Central memory CD8-positive, alpha-beta T cell (primary cell): ENCODE measurements at regions not wholly inside any gene's neighbourhood (a gene's known extent, or its start where the extent isn't known, plus 50 kb on each side); places are given as distances from the start of the nearest gene placed in this dataset.

Experiments used
- ATAC-seq: fragments of 150-1000 bp; cut with Tn5 transposase; replicated peaks from 2 replicates; pipeline ENCODE4 v1.10.0; 2022; ENCODE audit warnings: mild to moderate bottlenecking, moderate FRiP score, moderate number of reproducible peaks; ENCODE audit not compliant: poor library complexity, severe bottlenecking; ENCODE audit errors: extremely low read depth
- DNase-seq, 2 donors: peaks; one replicate each; pipeline ENCODE4 v3.0.0; 2021; ENCODE audit warnings: low spot score in 2 of 2
- H3K27ac Mint-ChIP-seq: one replicate; pipeline ENCODE4 v1.8.0; 2022; ENCODE audit warnings: low read depth, mild to moderate bottlenecking, moderate library complexity, mixed read lengths
- H3K27me3 Mint-ChIP-seq: one replicate; pipeline ENCODE4 v1.8.0; 2022; ENCODE audit warnings: mixed read lengths
- H3K36me3 Mint-ChIP-seq: one replicate; pipeline ENCODE4 v1.8.0; 2022; ENCODE audit warnings: mild to moderate bottlenecking, moderate library complexity, mixed read lengths; ENCODE audit not compliant: insufficient read depth
- H3K4me1 Mint-ChIP-seq: one replicate; pipeline ENCODE4 v1.8.0; 2022; ENCODE audit warnings: mixed read lengths
- H3K4me3 Mint-ChIP-seq: one replicate; pipeline ENCODE4 v1.8.0; 2022; ENCODE audit warnings: mild to moderate bottlenecking, moderate library complexity, mixed read lengths
- H3K9me3 Mint-ChIP-seq: one replicate; pipeline ENCODE4 v1.8.0; 2022; ENCODE audit warnings: mixed read lengths

DNA sequence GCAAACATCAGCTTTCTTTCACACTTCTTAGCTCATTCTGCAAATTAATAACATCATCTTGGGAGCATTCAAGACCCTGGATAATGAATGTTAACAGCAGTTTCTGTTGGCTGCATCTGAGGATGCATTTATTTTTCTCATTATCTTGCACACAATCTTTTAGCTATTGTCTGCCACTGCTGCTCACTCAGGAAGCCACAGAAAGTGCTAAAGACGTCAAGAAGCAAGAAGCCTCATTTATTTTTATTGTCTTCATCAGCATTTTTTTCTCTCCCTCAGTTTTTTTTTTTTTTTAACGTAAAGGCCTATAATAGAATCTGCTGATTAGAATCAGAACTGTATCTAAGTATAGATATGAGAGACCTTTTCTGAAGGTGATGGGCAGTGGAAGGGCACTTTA lies 1339.4 kb downstream of the FAM181B start:
- ATAC-seq (no peak), DNase-seq (no peak)
- Mint-ChIP-seq H3K36me3 (no peaks in the 10 kb centered on the region), H3K27me3 (no peaks in the 10 kb centered on the region), H3K27ac (no peak overlapping the region), H3K9me3 (peaks cover 6% of the 10 kb centered on the region), H3K4me1 (no peaks in the 10 kb centered on the region), H3K4me3 (no peak overlapping the region)

DNA sequence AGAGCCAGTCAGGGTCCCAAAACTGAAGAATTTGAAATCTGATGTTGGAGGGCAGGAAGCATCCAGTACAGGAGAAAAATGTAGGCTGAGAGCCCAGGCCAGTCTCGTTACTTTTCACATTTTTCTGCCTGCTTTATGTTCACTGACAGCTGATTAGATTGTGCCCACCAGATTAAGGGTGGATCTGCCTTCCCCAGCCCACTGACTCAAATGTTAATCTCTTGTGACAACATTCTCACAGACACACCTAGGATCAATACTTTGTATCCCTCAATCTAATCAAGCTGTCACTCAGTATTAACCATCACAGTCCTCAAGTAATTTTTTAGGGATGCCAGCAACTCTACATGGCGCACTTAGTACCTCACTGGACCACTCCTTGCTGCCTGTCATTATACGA lies 1345.3 kb downstream of the FAM181B start:
- H3K36me3 Mint-ChIP-seq, result no peaks in the 10 kb centered on the region
- H3K27me3 Mint-ChIP-seq, result no peaks in the 10 kb centered on the region
- no peak overlapping the region for H3K4me3 Mint-ChIP-seq
- H3K9me3 Mint-ChIP-seq, result peaks cover 11% of the 10 kb centered on the region
- H3K27ac Mint-ChIP-seq, result no peak overlapping the region
- no peaks in the 10 kb centered on the region for H3K4me1 Mint-ChIP-seq
- ATAC-seq, result no peak
- DNase-seq, result no peak

DNA sequence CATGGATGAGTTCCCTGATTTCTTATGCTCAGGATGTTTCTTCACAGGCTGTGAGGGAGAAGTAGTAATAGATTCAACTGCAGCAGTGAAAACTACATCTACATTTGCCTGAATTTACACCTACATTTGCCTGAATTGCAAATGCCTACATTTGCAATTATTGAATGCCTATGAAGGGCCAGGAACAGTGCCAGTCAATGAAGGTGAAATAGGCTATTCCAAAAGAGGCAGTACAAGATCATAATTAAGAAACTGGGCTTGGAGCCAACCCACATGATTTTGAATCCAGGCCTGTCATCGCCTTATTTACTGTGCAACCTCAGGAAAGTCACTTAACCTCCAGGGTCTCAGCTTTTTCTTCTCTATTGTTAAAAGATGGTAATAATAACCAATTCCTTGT lies 1353.3 kb downstream of the FAM181B start:
- Mint-ChIP-seq H3K27ac (no peak overlapping the region), H3K36me3 (no peaks in the 10 kb centered on the region), H3K9me3 (peaks cover 16% of the 10 kb centered on the region), H3K4me1 (no peaks in the 10 kb centered on the region), H3K27me3 (no peaks in the 10 kb centered on the region), H3K4me3 (no peak overlapping the region)
- no peak for DNase-seq
- no peak for ATAC-seq

DNA sequence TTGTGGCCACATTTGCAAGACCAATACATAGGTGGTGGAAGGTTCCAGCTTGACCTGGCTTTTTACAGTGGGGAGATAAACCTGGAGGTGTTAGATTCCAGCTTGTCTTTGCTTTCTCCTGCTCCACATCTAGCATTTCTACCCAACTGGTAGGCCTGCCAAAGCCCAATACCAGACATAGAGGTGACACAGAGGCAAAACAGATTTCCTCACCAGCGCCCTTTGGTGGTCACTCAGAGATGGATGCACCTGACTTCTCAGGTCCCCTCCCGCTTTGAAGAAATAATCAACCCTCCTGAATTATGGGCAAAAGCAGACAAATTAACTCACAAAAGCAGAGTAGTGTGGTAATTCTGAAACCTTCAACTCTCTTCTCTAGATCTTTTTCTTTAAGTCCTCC lies 1356.2 kb downstream of the FAM181B start:
- H3K9me3 Mint-ChIP-seq, result peaks cover 27% of the 10 kb centered on the region
- no peak for ATAC-seq
- no peaks in the 10 kb centered on the region for H3K4me1 Mint-ChIP-seq
- no peaks in the 10 kb centered on the region for H3K36me3 Mint-ChIP-seq
- DNase-seq, result no peak
- H3K27ac Mint-ChIP-seq, result no peak overlapping the region
- H3K27me3 Mint-ChIP-seq, result no peaks in the 10 kb centered on the region
- no peak overlapping the region for H3K4me3 Mint-ChIP-seq

DNA sequence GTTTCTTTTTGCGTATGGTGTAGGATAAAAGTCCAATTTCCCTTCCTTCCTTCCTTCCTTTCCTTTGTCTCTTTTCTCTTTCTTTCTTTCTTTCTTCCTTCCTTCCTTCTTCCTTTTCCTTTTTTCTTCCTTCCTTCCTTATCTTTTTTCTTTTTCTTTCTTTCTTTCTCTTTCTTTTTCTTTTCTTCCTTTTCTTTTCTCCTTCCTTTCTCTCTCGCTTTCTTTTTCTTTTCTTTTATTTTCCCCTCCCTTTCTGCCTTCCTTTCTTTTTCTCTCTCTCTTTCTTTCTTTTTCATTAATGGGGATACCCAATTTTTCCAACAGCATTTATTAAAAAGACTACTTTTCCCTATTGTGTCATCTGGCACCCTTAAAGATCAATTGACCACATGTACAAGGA lies 1359.7 kb downstream of the FAM181B start:
- Mint-ChIP-seq H3K27me3 (no peaks in the 10 kb centered on the region), H3K27ac (no peak overlapping the region), H3K4me3 (no peak overlapping the region), H3K36me3 (no peaks in the 10 kb centered on the region), H3K9me3 (peaks cover 18% of the 10 kb centered on the region), H3K4me1 (no peaks in the 10 kb centered on the region)
- ATAC-seq (no peak), DNase-seq (no peak)

DNA sequence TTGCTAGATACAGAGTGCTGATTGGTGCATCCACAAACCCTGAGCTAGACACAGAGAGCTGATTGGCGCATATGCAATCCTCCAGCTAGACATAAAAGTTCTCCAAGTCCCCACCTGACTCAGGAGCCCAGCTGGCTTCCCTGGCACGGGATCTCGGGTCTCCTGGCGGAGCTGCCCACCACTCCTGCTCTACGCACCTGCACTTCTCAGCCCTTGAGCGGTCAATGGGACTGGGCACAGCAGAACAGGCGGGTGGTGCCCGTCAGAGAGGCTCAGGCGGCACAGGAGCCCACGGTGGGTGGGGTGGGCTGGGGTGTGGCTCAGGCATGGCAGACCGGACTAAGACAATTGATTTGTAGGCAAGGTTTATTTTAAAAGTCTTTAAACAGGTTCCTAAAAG lies 1365.5 kb downstream of the FAM181B start:
- no peaks in the 10 kb centered on the region for H3K36me3 Mint-ChIP-seq
- H3K4me3 Mint-ChIP-seq, result no peak overlapping the region
- no peak overlapping the region for H3K27ac Mint-ChIP-seq
- ATAC-seq (no peak), DNase-seq (no peak)
- no peaks in the 10 kb centered on the region for H3K27me3 Mint-ChIP-seq
- peaks cover 7% of the 10 kb centered on the region for H3K9me3 Mint-ChIP-seq
- H3K4me1 Mint-ChIP-seq, result no peaks in the 10 kb centered on the region

DNA sequence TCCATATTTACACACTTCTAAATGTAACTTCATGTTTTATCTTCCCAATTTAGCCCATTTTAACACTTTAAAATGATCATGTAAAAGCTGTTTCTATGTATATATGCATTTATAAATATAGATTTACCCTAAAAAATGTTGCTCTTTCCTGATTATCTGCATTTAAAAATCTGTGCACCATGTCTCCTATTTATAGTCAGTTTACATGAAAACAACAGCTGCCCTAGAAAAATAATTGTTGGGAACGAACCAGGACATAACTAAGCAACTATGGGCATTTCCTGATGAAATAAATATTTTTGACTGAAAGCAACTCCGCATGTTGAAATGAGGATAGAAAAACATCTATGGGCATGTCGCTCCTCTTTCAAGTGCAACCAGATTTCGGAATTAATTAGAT lies 1368.2 kb downstream of the FAM181B start:
- H3K27ac Mint-ChIP-seq, result no peak overlapping the region

DNA sequence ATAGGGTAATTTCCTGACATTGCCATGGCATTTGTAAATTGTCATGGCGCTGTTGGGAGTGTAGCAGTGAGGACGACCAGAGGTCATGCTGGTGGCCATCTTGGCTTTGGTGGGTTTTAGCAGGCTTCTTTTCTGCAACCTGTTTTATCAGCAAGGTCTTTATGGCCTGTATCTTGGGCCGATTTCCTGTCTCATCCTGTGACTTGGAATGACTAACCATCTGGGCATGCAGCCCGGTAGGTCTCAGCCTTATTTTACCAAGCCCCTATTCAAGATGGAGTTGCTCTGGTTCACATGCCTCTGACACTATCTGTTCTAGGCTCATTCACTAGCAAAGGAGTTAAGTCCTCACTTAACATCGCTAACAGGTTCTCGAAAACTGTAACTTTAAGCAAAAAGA lies 1374.2 kb downstream of the FAM181B start:
- DNase-seq, result no peak
- peaks cover 13% of the 10 kb centered on the region for H3K9me3 Mint-ChIP-seq
- H3K36me3 Mint-ChIP-seq, result no peaks in the 10 kb centered on the region
- H3K4me3 Mint-ChIP-seq, result no peak overlapping the region
- no peak overlapping the region for H3K27ac Mint-ChIP-seq
- H3K4me1 Mint-ChIP-seq, result no peaks in the 10 kb centered on the region
- no peak for ATAC-seq
- H3K27me3 Mint-ChIP-seq, result no peaks in the 10 kb centered on the region

More for the DNA sequence above, 1368.2 kb downstream of the FAM181B start:
- no peak for DNase-seq
- no peak overlapping the region for H3K4me3 Mint-ChIP-seq
- H3K36me3 Mint-ChIP-seq, result no peaks in the 10 kb centered on the region
- no peaks in the 10 kb centered on the region for H3K27me3 Mint-ChIP-seq
- no peak for ATAC-seq
- H3K4me1 Mint-ChIP-seq, result no peaks in the 10 kb centered on the region
- H3K9me3 Mint-ChIP-seq, result peaks cover 7% of the 10 kb centered on the region

DNA sequence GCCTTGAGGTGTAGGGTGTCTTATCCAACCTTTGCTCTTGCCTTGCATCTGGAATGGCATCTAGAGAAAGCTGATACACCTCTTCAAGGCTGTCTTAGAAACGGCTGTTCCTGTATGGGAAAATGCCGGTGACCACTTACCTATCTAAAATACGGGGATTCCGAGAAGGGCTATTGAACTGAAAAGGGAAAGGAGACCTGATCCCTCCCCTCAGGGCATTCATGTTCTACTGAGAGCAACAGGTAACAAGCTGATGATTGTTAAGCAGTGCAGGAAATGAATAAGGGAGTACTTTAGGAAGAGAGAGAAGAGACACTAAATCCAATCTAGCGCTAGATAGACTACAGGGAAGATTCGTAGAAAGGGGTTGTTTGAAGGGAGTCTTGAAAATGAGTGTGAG lies 1388.1 kb downstream of the FAM181B start:
- Mint-ChIP-seq H3K36me3 (peaks cover 2% of the 10 kb centered on the region), H3K4me3 (no peak overlapping the region), H3K4me1 (no peaks in the 10 kb centered on the region), H3K27ac (no peak overlapping the region), H3K9me3 (peaks cover 6% of the 10 kb centered on the region), H3K27me3 (no peaks in the 10 kb centered on the region)
- ATAC-seq (no peak), DNase-seq (no peak)

DNA sequence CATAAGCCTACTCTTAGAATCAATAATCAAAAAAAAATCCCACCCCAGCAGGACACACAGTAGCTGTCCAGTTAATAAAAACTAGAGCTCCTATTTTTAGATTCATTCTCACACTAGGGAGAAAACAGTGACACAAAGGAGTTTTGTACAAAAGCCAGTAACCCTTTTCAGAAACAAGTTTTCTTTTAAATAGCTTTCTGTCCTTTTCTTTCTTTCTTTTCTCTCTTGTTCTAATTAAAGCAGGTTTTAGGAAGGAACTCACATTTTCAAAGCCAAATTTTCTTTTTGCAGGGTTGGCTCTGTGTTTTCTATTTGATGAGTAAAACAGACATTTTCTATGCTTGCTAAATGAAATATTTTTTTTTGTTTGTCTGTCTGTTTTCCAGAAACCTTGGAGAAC lies 1390.7 kb downstream of the FAM181B start:
- Mint-ChIP-seq H3K4me3 (no peak overlapping the region), H3K27me3 (no peaks in the 10 kb centered on the region), H3K9me3 (peaks cover 6% of the 10 kb centered on the region), H3K4me1 (no peaks in the 10 kb centered on the region), H3K27ac (no peak overlapping the region), H3K36me3 (no peaks in the 10 kb centered on the region)
- DNase-seq (no peak), ATAC-seq (no peak)

DNA sequence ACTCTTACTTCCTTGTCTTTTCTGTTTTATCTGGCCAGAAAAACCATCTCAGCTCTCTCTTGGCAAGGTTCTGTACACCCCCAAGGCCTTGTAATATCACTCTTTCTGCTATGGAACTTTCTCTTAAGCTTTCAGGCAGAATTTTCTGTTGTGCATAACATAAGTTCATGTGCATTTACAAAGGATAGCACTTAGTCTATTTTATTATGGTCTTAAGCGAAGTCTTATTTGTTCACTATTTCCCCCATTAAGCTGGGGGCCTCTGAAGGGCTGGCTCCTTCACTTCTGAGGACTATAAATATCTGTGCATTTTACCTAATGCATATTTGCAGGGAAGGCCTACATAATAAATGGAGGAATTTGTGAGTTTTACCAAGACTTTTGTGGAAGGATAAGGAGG lies 1393.4 kb downstream of the FAM181B start:
- no peaks in the 10 kb centered on the region for H3K4me1 Mint-ChIP-seq
- H3K27me3 Mint-ChIP-seq, result no peaks in the 10 kb centered on the region
- H3K27ac Mint-ChIP-seq, result no peak overlapping the region
- H3K4me3 Mint-ChIP-seq, result no peak overlapping the region
- ATAC-seq, result no peak
- no peaks in the 10 kb centered on the region for H3K36me3 Mint-ChIP-seq
- no peak for DNase-seq
- H3K9me3 Mint-ChIP-seq, result peaks cover 10% of the 10 kb centered on the region

DNA sequence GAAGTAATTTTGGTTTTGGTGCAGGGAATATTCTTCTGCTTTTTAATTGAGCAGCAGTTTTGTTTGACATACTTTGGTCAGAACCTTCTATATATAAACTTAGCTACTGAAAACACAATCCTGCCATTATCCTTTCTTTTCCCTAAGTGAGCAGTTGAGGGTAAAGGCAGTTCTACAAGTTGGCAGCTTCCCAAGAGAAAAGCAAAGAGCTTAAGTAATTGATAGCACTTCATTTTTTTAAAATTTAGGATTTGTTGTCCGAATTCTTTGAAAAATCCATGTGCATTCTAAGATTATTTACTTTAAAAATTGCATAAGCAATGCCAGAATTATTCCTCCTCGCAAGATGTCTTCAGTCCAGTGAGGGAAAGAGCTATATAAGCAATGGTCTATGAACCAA lies 1394.1 kb downstream of the FAM181B start:
- H3K4me1 Mint-ChIP-seq, result no peaks in the 10 kb centered on the region
- H3K4me3 Mint-ChIP-seq, result no peak overlapping the region
- no peak overlapping the region for H3K27ac Mint-ChIP-seq
- H3K36me3 Mint-ChIP-seq, result no peaks in the 10 kb centered on the region
- peaks cover 11% of the 10 kb centered on the region for H3K9me3 Mint-ChIP-seq
- H3K27me3 Mint-ChIP-seq, result no peaks in the 10 kb centered on the region
- ATAC-seq, result no peak
- DNase-seq, result no peak

DNA sequence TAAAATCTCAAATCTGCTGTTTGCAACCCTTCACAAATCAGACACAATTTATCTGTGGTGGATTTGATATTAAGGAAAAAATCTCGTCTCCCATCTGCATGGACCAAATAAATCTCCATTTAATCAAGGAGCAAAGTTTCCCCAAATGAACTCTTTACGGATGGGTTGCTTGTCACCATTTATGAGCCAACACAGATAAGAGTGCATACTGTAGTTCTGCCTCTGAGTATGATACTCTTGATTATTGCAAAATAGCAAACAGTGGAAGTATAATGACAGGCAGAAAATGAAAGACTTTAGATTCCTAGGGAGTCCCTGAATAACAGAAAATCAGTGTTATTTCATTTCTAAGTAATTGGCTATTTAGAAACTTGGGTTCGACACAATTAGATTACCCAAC lies 1395.9 kb downstream of the FAM181B start:
- ATAC-seq, result no peak
- Mint-ChIP-seq H3K27ac (no peak overlapping the region), H3K27me3 (no peaks in the 10 kb centered on the region), H3K4me1 (no peaks in the 10 kb centered on the region), H3K4me3 (no peak overlapping the region), H3K36me3 (no peaks in the 10 kb centered on the region), H3K9me3 (peaks cover 16% of the 10 kb centered on the region)
- DNase-seq, result no peak

DNA sequence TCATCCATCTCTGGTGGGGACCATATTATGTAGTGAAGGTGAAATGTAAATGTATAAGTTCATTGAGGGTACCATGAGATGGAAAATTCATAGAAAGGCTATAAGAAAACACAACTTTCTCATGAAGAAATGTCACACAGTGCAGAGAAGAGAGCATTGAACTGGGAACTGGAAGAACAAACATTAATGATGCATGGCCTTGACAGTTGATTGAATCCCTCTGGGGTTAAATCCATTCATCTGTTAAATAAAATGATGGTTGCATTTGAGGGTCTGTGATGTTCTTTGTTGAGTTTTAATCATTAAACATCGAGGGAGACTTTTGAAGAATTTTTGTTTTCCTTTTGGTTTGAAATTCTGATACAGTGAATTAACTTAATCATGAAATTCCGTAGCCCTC lies 1401.4 kb downstream of the FAM181B start:
- H3K27ac Mint-ChIP-seq, result no peak overlapping the region
- H3K9me3 Mint-ChIP-seq, result peaks cover 24% of the 10 kb centered on the region
- no peaks in the 10 kb centered on the region for H3K27me3 Mint-ChIP-seq
- peaks cover 2% of the 10 kb centered on the region for H3K36me3 Mint-ChIP-seq
- H3K4me3 Mint-ChIP-seq, result no peak overlapping the region
- no peaks in the 10 kb centered on the region for H3K4me1 Mint-ChIP-seq
- ATAC-seq (no peak), DNase-seq (no peak)
